Fibroblast of villous mesenchyme (primary cell): ENCODE measurements at regions not wholly inside any gene's neighbourhood (a gene's known extent, or its start where the extent isn't known, plus 50 kb on each side); places are given as distances from the start of the nearest gene placed in this dataset.

Experiments used
- DNase-seq: peaks from one replicate; pipeline ENCODE4 v3.0.0-alpha.2; 2010; ENCODE audit warnings: low read depth
- H3K4me3 ChIP-seq: 2 replicates; pipeline ENCODE4 v1.5.1; 2011; ENCODE audit warnings: low read depth, mild to moderate bottlenecking, low read length
- TF ChIP-seq, protein P1 (sequence below): IDR thresholded peaks from 2 replicates; pipeline ENCODE4 v1.5.1; 2012; ENCODE audit warnings: low read depth, mild to moderate bottlenecking, low read length; ENCODE audit not compliant: insufficient read depth

DNA sequence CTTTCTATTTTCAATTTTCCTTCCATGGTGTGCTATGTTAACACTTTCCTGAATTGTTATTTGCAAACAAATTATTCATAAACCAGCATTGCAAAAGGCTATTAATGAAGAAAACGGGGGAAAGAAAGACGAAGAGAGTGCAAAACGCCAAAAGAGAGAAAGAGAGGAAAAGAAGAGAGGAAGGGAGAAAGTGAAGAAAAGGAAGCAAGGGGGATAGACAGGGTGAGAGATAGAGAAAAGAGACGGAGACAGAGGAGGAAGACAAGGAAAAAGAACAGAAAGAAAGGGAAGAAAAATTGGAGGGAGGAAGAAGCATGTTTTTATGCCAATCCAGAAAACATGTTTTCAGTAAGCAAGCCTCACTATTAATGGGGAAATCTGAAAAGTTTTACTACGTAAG is 310.6 kb downstream of the TFEC start:
- DNase-seq: no peak
- TF ChIP-seq, protein P1, sequence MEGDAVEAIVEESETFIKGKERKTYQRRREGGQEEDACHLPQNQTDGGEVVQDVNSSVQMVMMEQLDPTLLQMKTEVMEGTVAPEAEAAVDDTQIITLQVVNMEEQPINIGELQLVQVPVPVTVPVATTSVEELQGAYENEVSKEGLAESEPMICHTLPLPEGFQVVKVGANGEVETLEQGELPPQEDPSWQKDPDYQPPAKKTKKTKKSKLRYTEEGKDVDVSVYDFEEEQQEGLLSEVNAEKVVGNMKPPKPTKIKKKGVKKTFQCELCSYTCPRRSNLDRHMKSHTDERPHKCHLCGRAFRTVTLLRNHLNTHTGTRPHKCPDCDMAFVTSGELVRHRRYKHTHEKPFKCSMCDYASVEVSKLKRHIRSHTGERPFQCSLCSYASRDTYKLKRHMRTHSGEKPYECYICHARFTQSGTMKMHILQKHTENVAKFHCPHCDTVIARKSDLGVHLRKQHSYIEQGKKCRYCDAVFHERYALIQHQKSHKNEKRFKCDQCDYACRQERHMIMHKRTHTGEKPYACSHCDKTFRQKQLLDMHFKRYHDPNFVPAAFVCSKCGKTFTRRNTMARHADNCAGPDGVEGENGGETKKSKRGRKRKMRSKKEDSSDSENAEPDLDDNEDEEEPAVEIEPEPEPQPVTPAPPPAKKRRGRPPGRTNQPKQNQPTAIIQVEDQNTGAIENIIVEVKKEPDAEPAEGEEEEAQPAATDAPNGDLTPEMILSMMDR: no peak
- H3K4me3 ChIP-seq: no peak overlapping the region

DNA sequence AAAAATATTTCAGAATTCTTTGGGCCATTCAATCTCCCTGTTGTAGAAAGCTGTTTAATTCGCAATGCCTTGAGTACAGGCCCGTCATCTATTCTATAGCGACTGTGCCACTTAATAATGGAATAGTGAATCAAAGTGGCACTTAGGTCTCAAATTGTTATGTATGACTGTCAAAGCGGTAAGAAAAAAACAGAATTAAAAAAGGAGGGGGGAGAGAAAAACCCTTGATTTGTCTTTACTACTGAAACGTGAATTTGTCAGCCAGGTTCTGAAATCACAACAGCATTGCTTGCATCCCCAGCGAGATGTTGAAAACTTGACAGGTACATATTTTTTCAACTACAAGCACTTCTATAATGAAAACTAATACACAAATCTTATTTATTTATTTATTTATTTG is 320.9 kb downstream of the TFEC start:
- TF ChIP-seq, protein P1: no peak
- DNase-seq: no peak
- H3K4me3 ChIP-seq: no peak overlapping the region

DNA sequence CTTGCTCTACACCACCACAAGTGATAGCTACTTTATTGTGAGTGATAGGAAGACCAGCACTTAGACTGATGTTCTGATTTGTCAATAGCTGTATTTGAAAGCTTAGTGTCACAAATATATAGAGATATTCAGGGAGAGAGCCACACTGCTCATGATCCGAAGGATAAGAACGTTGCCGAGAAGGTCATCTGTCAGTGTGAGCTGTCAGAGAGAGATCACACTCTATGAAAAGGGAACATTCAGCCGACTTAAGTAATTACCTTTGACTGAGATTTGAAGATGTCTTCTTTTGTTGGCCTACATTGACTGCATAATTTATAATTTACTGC is 322.6 kb downstream of the TFEC start:
- DNase-seq: no peak
- TF ChIP-seq, protein P1: no peak
- H3K4me3 ChIP-seq: no peak overlapping the region

DNA sequence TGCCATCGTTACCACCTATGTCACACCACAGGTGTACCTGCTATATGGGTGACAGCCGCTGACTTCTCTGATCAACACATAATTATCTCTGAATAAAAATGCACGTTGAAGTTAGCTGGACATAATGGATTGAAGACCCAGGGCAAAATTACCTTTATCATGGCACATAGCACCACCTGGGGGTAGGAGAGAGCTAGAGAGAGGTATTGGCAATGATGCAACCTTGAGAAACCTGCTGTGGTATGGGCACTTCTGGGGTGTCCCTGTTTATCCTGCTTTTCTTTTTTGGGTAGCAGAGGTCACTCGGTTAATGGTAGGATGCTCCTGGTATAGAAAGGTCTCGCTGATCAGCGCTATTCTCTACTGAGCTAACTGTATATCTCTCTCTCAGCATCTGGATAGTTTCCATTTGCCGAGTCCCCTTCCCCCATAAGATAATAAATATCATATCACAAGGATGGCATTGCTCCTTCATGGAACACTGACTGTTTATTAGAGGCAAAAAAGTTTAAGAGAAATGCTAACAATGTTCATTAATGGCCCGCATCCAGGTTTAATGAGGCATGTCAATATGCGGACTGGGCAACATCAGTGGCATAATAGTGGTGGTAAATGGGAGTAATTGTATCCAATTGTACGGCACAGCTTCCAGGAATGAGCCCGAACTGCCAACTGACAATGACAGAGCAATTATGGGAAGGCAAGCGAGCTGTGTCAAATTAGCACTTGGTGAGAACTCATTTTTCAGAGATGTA is 323.1 kb downstream of the TFEC start:
- no peak overlapping the region for H3K4me3 ChIP-seq
- DNase-seq: peak; percentile 16
- TF ChIP-seq, protein P1: peak; percentile 32

DNA sequence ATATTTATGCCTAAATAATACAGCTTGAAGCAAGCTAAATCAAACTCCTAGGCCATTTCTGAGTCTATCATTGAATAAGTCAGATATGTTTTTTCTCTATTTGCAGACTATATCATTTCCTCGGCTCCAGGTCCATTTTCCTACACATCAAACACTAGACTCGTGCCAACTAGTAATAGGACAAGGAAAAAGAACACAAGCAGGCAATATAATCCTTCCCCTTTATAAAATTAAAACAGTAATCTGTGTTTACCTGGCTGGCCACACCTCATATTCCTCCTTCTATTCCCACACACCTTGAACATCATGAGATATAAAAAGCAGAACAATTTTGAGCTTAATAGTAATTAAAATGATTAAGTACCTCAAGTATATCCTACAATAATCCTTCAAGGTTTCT is 325.7 kb downstream of the TFEC start:
- no peak overlapping the region for H3K4me3 ChIP-seq
- TF ChIP-seq, protein P1: no peak

DNA sequence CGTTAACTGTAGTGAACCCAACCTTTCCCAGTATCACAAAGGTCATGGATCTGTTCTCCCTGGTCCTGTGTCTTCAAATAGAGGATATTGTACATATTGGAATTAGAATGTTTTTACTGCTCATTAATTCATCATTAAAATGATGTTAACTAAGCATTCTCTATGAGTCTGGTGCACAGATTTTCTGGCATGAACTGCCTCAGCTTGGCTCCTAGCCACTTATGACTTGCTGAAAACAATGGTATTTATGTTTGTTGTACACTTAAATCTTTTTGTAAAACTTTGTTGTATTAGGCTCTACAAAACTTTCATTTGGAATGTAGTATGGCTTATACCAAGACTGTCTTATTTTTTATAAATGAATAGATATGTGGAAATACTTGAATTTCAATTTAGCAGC is 329.4 kb downstream of the TFEC start:
- TF ChIP-seq, protein P1: no peak
- no peak for DNase-seq
- H3K4me3 ChIP-seq: no peak overlapping the region

More for the DNA sequence above, 325.7 kb downstream of the TFEC start:
- DNase-seq: no peak

DNA sequence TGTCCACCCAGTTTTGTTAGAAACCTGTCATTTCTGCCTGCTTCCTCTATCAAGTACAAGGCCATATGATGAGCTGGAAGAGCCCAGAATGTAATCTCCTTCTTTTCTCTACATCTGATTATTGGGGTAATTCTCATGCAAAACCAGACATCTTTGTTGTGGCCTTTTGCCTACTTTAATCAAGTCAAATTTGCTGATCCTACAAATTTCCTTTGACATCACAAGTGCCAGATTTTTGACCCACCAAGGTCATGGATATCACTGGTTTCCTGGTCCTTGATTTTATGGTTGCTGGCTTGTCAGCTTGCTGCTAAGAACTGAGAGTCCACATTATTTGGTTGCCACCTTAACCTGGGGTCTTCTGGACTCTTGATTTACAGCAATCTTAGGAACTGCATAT is 336.1 kb downstream of the TFEC start:
- TF ChIP-seq, protein P1: no peak
- DNase-seq: no peak
- no peak overlapping the region for H3K4me3 ChIP-seq
